ENCODE measurements at regions not wholly inside any gene's neighbourhood (a gene's known extent, or its start where the extent isn't known, plus 50 kb on each side); places are given as distances from the start of the nearest gene placed in this dataset.

DNA sequence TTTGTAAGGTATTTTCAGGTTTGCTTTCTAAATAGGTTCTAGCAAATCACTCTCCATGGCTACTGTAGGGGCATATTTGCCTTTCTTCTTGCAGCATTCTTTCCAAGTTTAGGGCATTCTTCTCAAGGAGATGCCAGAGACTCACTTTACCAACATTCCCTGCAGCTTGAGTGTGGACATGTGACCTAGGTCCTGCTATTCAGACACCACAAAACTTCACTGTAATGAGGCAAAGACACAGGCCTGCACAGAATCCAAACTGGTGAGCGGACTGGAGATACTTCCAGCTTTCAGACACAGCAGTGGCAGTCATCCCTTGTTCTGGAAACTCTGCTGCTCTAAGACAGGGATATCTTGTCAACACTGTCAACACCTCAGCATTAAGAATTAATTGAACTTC is 146.4 kb upstream of the PFN2 start:
- no peaks in the 10 kb centered on the region for H3K79me2 ChIP-seq
- no peaks in the 10 kb centered on the region for H3K9me3 ChIP-seq (ENCODE audit: low read depth)
- DNase-seq (ENCODE audit: low spot score): no peak
- no peak overlapping the region for H3K4me2 ChIP-seq
- H3K4me1 ChIP-seq (ENCODE audit: insufficient read depth): no peaks in the 10 kb centered on the region
- H3K27me3 ChIP-seq: no peaks in the 10 kb centered on the region
- H3K4me3 ChIP-seq: no peak overlapping the region
- H3K27ac ChIP-seq: no peak overlapping the region
- no peak overlapping the region for H2AFZ ChIP-seq
- no peaks in the 10 kb centered on the region for H3K36me3 ChIP-seq (replicated peaks; ENCODE audit: insufficient read depth, low read depth)
- no peak for TF ChIP-seq EZH2 (IDR thresholded peaks at IDR 0.05; ENCODE audit: borderline replicate concordance)
- no peak for TF ChIP-seq CTCF (IDR thresholded peaks at IDR 0.05; ENCODE audit: poor library complexity)
- no peak for TF ChIP-seq EZH2phosphoT487 (IDR thresholded peaks at IDR 0.05; ENCODE audit: low read depth, severe bottlenecking, unreplicated experiment)
- no peaks in the 10 kb centered on the region for H3K9me2 ChIP-seq (replicated peaks; ENCODE audit: insufficient read depth)
- no peaks in the 10 kb centered on the region for H4K20me1 ChIP-seq (ENCODE audit: insufficient read depth, poor library complexity, severe bottlenecking)
- 100% methylated on average over 1 of the region's 1 CpG for WGBS (ENCODE audit: low lambda C conversion rate, missing lambda C conversion rate)

GRCh38 chr3:150116196-150116595 is 145.5 kb upstream of the PFN2 start:
- no peaks in the 10 kb centered on the region for H3K79me2 ChIP-seq
- H2AFZ ChIP-seq: no peak overlapping the region
- no peaks in the 10 kb centered on the region for H3K27me3 ChIP-seq

DNA sequence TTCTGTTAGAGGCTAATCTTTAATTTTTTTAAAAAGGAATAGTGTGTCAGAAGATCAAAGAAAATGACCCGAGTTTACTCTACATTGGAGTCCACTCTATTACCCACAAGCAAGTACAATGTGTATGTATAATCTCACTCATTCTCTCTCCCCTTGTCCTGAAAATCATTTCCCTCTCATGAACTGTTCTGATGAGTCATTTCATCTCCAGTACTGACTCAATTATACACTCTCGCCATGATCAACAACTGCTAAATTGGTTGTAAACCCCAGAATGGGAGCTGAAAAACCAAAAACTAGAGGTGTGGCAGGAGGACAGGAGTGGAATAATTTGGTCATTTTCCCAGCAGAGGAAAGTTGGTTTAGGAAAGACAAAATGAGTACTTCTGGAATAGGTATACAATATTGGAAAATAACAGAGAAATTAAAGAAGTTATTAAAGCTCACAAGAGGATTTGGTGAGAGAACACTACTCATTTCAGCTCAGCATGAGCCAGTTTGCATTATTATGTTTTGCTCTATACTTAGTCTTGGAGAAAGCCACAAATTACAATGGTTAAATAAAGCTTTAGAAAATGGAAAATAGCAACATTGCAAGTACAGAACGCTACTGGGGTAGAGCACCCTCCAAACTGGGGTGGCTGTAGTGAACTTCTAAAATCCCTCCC is 144.3 kb upstream of the PFN2 start:
- Histone ChIP-seq H3K4me2 (no peak overlapping the region), H2AFZ (no peak overlapping the region), H3K9me2 (replicated peaks; ENCODE audit: insufficient read depth) (no peaks in the 10 kb centered on the region), H3K27me3 (no peaks in the 10 kb centered on the region), H3K27ac (no peak overlapping the region), H3K9me3 (ENCODE audit: low read depth) (no peaks in the 10 kb centered on the region), H4K20me1 (ENCODE audit: insufficient read depth, poor library complexity, severe bottlenecking) (no peaks in the 10 kb centered on the region), H3K4me3 (no peak overlapping the region), H3K79me2 (no peaks in the 10 kb centered on the region), H3K4me1 (ENCODE audit: insufficient read depth) (no peaks in the 10 kb centered on the region), H3K36me3 (replicated peaks; ENCODE audit: insufficient read depth, low read depth) (no peaks in the 10 kb centered on the region)
- DNase-seq (ENCODE audit: low spot score): no peak
- WGBS (ENCODE audit: low lambda C conversion rate, missing lambda C conversion rate): 66% methylated on average over 3 of the region's 3 CpGs
- TF ChIP-seq EZH2 (IDR thresholded peaks at IDR 0.05; ENCODE audit: borderline replicate concordance) (no peak), EZH2phosphoT487 (IDR thresholded peaks at IDR 0.05; ENCODE audit: low read depth, severe bottlenecking, unreplicated experiment) (no peak), CTCF (IDR thresholded peaks at IDR 0.05; ENCODE audit: poor library complexity) (no peak)

More at GRCh38 chr3:150116196-150116595, 145.5 kb upstream of the PFN2 start:
- TF ChIP-seq CTCF (IDR thresholded peaks at IDR 0.05; ENCODE audit: poor library complexity) (no peak), EZH2 (IDR thresholded peaks at IDR 0.05; ENCODE audit: borderline replicate concordance) (no peak), EZH2phosphoT487 (IDR thresholded peaks at IDR 0.05; ENCODE audit: low read depth, severe bottlenecking, unreplicated experiment) (no peak)
- Histone ChIP-seq H3K4me3 (no peak overlapping the region), H3K9me3 (ENCODE audit: low read depth) (no peaks in the 10 kb centered on the region), H3K27ac (no peak overlapping the region), H4K20me1 (ENCODE audit: insufficient read depth, poor library complexity, severe bottlenecking) (no peaks in the 10 kb centered on the region), H3K4me2 (no peak overlapping the region), H3K9me2 (replicated peaks; ENCODE audit: insufficient read depth) (no peaks in the 10 kb centered on the region), H3K4me1 (ENCODE audit: insufficient read depth) (no peaks in the 10 kb centered on the region), H3K36me3 (replicated peaks; ENCODE audit: insufficient read depth, low read depth) (no peaks in the 10 kb centered on the region)
- 69% methylated on average over 4 of the region's 4 CpGs for WGBS (ENCODE audit: low lambda C conversion rate, missing lambda C conversion rate)
- no peak for DNase-seq (ENCODE audit: low spot score)

Measured in hepatocyte (in vitro differentiated cells).